IMR-90 (cell line): ENCODE measurements at regions not wholly inside any gene's neighbourhood (a gene's known extent, or its start where the extent isn't known, plus 50 kb on each side); places are given as distances from the start of the nearest gene placed in this dataset.

Source experiments
- ATAC-seq: fragments of 200-7000 bp; cut with Tn5 transposase; 2 replicates; pipeline ENCODE4 v1.9.1; 2020; ENCODE audit warnings: low read depth, mild to moderate bottlenecking, moderate library complexity
- BruUV-seq: library from RNA; stranded (reverse); fragments of 400-500 nt; replicated peaks from 2 replicates; lab custom pipeline; 2021; lab: Mats Ljungman, UMichigan
- CTCF ChIA-PET: fragments of 300-600 bp; formaldehyde crosslinking; extraction: SDS; loops from one replicate; lab custom pipeline; 2021; ENCODE audit warnings: antibody characterized with exemption; lab: Yijun Ruan, JAX
- POLR2A ChIA-PET: fragments of 300-600 bp; sonication (Branson Sonifier 250); formaldehyde crosslinking; loops from one replicate; lab custom pipeline; 2022; ENCODE audit warnings: antibody characterized with exemption; ENCODE audit not compliant: unreplicated experiment; lab: Charles Lee
- DNase-seq: peaks from one replicate; pipeline ENCODE4 v3.0.0; 2013
- H2AFZ ChIP-seq: replicated peaks from 2 replicates; pipeline ENCODE3; 2013; ENCODE audit warnings: low read length, mild to moderate bottlenecking; ENCODE audit not compliant: poor library complexity
- H2AK5ac ChIP-seq: 2 replicates; pipeline ENCODE4 v1.6.1; 2013; ENCODE audit warnings: low read depth, low read length, inconsistent platforms
- H2AK9ac ChIP-seq: replicated peaks from 2 replicates; pipeline ENCODE3; 2013; ENCODE audit warnings: mild to moderate bottlenecking, low read depth, low read length, moderate library complexity; ENCODE audit not compliant: poor library complexity
- H2BK120ac ChIP-seq: 2 replicates; pipeline ENCODE4 v1.6.1; 2013; ENCODE audit warnings: low read depth, low read length, inconsistent platforms
- H2BK15ac ChIP-seq: 3 replicates; pipeline ENCODE4 v1.6.1; 2013; ENCODE audit warnings: low read depth, low read length, inconsistent platforms
- H2BK20ac ChIP-seq: 2 replicates; pipeline ENCODE4 v1.6.1; 2013; ENCODE audit warnings: low read depth, mild to moderate bottlenecking, inconsistent platforms, low read length, moderate library complexity
- H2BK5ac ChIP-seq: 2 replicates; pipeline ENCODE4 v1.6.1; 2013; ENCODE audit warnings: mild to moderate bottlenecking, low read depth, low read length, inconsistent platforms; ENCODE audit not compliant: poor library complexity, severe bottlenecking
- H3K14ac ChIP-seq: replicated peaks from 2 replicates; pipeline ENCODE4 v1.6.1; 2013; ENCODE audit warnings: low read depth, low read length, inconsistent platforms
- H3K18ac ChIP-seq: 2 replicates; pipeline ENCODE4 v1.6.1; 2013; ENCODE audit warnings: low read depth, low read length, control low read depth
- H3K23ac ChIP-seq: 2 replicates; pipeline ENCODE4 v1.6.1; 2013; ENCODE audit warnings: low read depth, low read length, inconsistent platforms
- H3K27ac ChIP-seq: 2 replicates; pipeline ENCODE4 v1.5.1; 2013; ENCODE audit warnings: mild to moderate bottlenecking, control low read depth, low read length; ENCODE audit not compliant: insufficient read depth
- H3K27me3 ChIP-seq: 2 replicates; pipeline ENCODE4 v1.6.1; 2013; ENCODE audit warnings: low read length; ENCODE audit not compliant: control insufficient read depth, insufficient read depth
- H3K36me3 ChIP-seq: 2 replicates; pipeline ENCODE4 v1.6.1; 2013; ENCODE audit warnings: low read length, mixed read lengths; ENCODE audit not compliant: control insufficient read depth, insufficient read depth
- H3K4ac ChIP-seq: 2 replicates; pipeline ENCODE4 v1.6.1; 2013; ENCODE audit warnings: low read depth, low read length, inconsistent platforms
- H3K4me1 ChIP-seq: 2 replicates; pipeline ENCODE4 v1.6.1; 2013; ENCODE audit warnings: low read length, mixed read lengths; ENCODE audit not compliant: control insufficient read depth, insufficient read depth
- H3K4me2 ChIP-seq: 2 replicates; pipeline ENCODE4 v1.6.1; 2013; ENCODE audit warnings: low read depth, mild to moderate bottlenecking, control low read depth, low read length, moderate library complexity
- H3K4me3 ChIP-seq: 2 replicates; pipeline ENCODE4 v1.5.1; 2013; ENCODE audit warnings: low read depth, mild to moderate bottlenecking, control low read depth, low read length, moderate library complexity; ENCODE audit not compliant: insufficient read depth
- H3K56ac ChIP-seq: 2 replicates; pipeline ENCODE4 v1.6.1; 2013; ENCODE audit warnings: low read length, inconsistent platforms; ENCODE audit not compliant: insufficient read depth; ENCODE audit errors: extremely low read depth
- H3K79me1 ChIP-seq, 2 experiments: 2 replicates each; pipeline ENCODE4 v1.6.1; 2013; ENCODE audit warnings: low read length in 2 of 2, inconsistent platforms in 1 of 2, low read depth in 1 of 2
- H3K9ac ChIP-seq: 2 replicates; pipeline ENCODE4 v1.6.1; 2013; ENCODE audit warnings: low read depth, low read length, control low read depth
- H3K9me1 ChIP-seq: 2 replicates; pipeline ENCODE4 v1.6.1; 2013; ENCODE audit warnings: low read length, inconsistent platforms; ENCODE audit not compliant: insufficient read depth
- H3K9me3 ChIP-seq: 2 replicates; pipeline ENCODE4 v1.6.1; 2013; ENCODE audit warnings: low read length; ENCODE audit not compliant: control insufficient read depth, insufficient read depth
- H4K20me1 ChIP-seq: 2 replicates; pipeline ENCODE4 v1.6.1; 2013; ENCODE audit warnings: low read length, inconsistent platforms; ENCODE audit not compliant: insufficient read depth
- H4K5ac ChIP-seq: 2 replicates; pipeline ENCODE4 v1.6.1; 2013; ENCODE audit warnings: mild to moderate bottlenecking, low read depth, low read length, control low read depth
- H4K8ac ChIP-seq, 2 experiments: 2 replicates each; pipeline ENCODE4 v1.6.1; 2013; ENCODE audit warnings: low read depth in 2 of 2, low read length in 2 of 2, control low read depth in 1 of 2, inconsistent platforms in 1 of 2
- H4K91ac ChIP-seq: 2 replicates; pipeline ENCODE4 v1.6.1; 2013; ENCODE audit warnings: low read depth, low read length, inconsistent platforms; ENCODE audit not compliant: insufficient read depth
- CEBPB ChIP-seq: IDR thresholded peaks from 2 replicates; pipeline ENCODE4 v1.6.1; 2012; ENCODE audit warnings: low read depth, low read length, improper control_type of control experiment
- RCOR1 ChIP-seq: IDR thresholded peaks from 2 replicates; pipeline ENCODE4 v1.6.1; 2012; ENCODE audit warnings: mild to moderate bottlenecking, low read length, improper control_type of control experiment; ENCODE audit not compliant: insufficient replicate concordance
- RFX5 ChIP-seq: IDR thresholded peaks from 2 replicates; pipeline ENCODE4 v1.8.0; 2012; ENCODE audit warnings: low read depth, mild to moderate bottlenecking, low read length, moderate library complexity
- WGBS, 2 experiments: methylation state at CpG; one replicate each; pipeline versions ENCODE4 v1.1.5 to v1.1.7; 2013; ENCODE audit warnings: missing lambda C conversion rate in 2 of 2; ENCODE audit not compliant: insufficient read length in 1 of 2; ENCODE audit errors: extremely low coverage in 2 of 2; 5-methylcytosine and 5-hydroxymethylcytosine counted together
- dilution Hi-C: fragments of 300-500 bp; cut with HindIII; formaldehyde crosslinking; loops from one replicate; pipeline ENCODE4 v1.14.3; 2018; ENCODE audit warnings: low sequenced_read_pairs; ENCODE audit not compliant: unreplicated experiment
- in situ Hi-C: fragments of 300-500 bp; cut with MboI; formaldehyde crosslinking; loops from 3 replicates; pipeline ENCODE4 v1.14.3; 2019; ENCODE audit warnings: low sequenced_read_pairs, inconsistent platforms, mixed read lengths
- intact Hi-C: fragments of 100-400 bp; cut with micrococcal nuclease; formaldehyde crosslinking; loops from 2 replicates; pipeline ENCODE4 v1.10.0; 2022

GRCh38 chr14:105904379-105904778 lies 378.0 kb downstream of the TMEM121 start:
- H3K4ac ChIP-seq: no peak overlapping the region
- H4K8ac ChIP-seq: no peak overlapping the region
- H2BK120ac ChIP-seq: no peak overlapping the region
- no peaks in the 10 kb centered on the region for H3K9me1 ChIP-seq
- POLR2A ChIA-PET: no interaction called here
- no peaks in the 10 kb centered on the region for H3K36me3 ChIP-seq
- no peaks in the 10 kb centered on the region for H3K27me3 ChIP-seq
- H3K4me2 ChIP-seq: no peak overlapping the region
- CTCF ChIA-PET: no interaction called here
- intact Hi-C loops: no loop called here
- H4K5ac ChIP-seq: no peak overlapping the region
- ATAC-seq (no peak), DNase-seq (no peak)
- H2BK5ac ChIP-seq: no peak overlapping the region
- no peak overlapping the region for H3K14ac ChIP-seq
- H3K4me3 ChIP-seq: no peak overlapping the region
- H2AK5ac ChIP-seq: no peak overlapping the region
- in situ Hi-C loops: no loop called here
- H3K18ac ChIP-seq: no peak overlapping the region
- H4K91ac ChIP-seq: no peak overlapping the region
- no peak overlapping the region for H3K56ac ChIP-seq
- no peak overlapping the region for H3K27ac ChIP-seq
- no peak overlapping the region for H2BK15ac ChIP-seq
- no peak overlapping the region for H2AFZ ChIP-seq
- dilution Hi-C loops: no loop called here
- TF ChIP-seq RFX5 (no peak), CEBPB (no peak), RCOR1 (no peak)
- no peaks in the 10 kb centered on the region for H3K79me1 ChIP-seq
- H3K9me3 ChIP-seq: peaks cover 46% of the 10 kb centered on the region
- H2BK20ac ChIP-seq: no peak overlapping the region
- no peak overlapping the region for H2AK9ac ChIP-seq
- no CpG with 5 or more reads among the region's 11 CpGs for WGBS, 2 experiments
- no TSS peak for BruUV-seq
- H4K20me1 ChIP-seq: no peaks in the 10 kb centered on the region
- H3K4me1 ChIP-seq: no peaks in the 10 kb centered on the region
- no peak overlapping the region for H3K9ac ChIP-seq
- no peak overlapping the region for H3K23ac ChIP-seq
